ENCODE measurements at regions not wholly inside any gene's neighbourhood (a gene's known extent, or its start where the extent isn't known, plus 50 kb on each side); places are given as distances from the start of the nearest gene placed in this dataset.

DNA sequence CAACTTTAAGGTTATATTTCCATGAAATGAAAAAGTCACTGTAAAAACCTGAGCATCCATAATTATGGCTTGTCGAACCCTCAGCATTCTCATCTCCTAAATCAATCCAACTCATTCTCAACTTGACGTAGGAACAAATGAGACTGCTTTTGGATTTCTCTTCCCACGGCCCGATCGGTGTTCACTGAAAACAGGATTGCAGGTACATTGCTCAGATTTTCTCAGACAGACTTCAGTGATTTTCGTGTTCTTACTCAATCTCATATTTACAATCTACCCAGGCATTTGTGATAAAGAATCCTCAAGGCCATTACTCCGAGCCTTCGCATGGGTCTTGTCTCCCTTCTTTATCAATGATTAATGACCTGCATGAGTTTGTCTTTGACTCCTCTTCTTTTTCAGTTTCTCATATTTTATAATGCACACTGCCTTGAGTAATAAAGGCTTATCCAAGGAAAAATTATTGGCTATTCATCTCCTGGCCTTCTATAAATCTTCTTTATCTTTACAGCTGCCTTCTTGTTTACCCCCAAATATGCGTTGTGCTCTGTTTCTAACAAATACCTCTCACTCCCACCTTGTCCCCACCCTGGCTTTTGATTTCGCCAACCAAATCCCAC is 90.4 kb upstream of the MYO3A start:
- Histone ChIP-seq H2BK120ac (replicated peaks; ENCODE audit: low read depth, low read length) (no peak overlapping the region), H3K79me1 (ENCODE audit: low read depth, low read length) (no peaks in the 10 kb centered on the region), H3K23me2 (ENCODE audit: low read depth, low read length) (no peaks in the 10 kb centered on the region; the same call in 1 of the 2 replicates), H3K23ac (ENCODE audit: insufficient read length) (no peak overlapping the region), H4K5ac (ENCODE audit: insufficient read length, low read depth, low read length) (no peak overlapping the region), H4K8ac (ENCODE audit: extremely low read depth, insufficient read depth, low read length) (no peak overlapping the region), H2AFZ (ENCODE audit: low read length) (no peak overlapping the region), H4K91ac (replicated peaks; ENCODE audit: insufficient read length, low read length) (no peak overlapping the region), H3K9me3 (ENCODE audit: insufficient read depth in 2 of 2, low read depth in 1 of 2, low read length in 1 of 2) (no peaks in the 10 kb centered on the region), H4K20me1 (replicated peaks in 1 of 2; ENCODE audit: control insufficient read depth in 1 of 2, insufficient read depth in 2 of 2, low read length in 2 of 2) (no peaks in the 10 kb centered on the region), H3K79me2 (ENCODE audit: control insufficient read depth in 1 of 2, insufficient read depth in 2 of 2, low read length in 2 of 2) (no peaks in the 10 kb centered on the region), H3K27ac (ENCODE audit: low read depth, low read length) (no peak overlapping the region), H3K56ac (replicated peaks; ENCODE audit: insufficient read length, low read depth, low read length) (no peak overlapping the region), H3K4me3 (ENCODE audit: extremely low read depth in 1 of 4, insufficient read depth in 2 of 4, low read depth in 3 of 4, low read length in 4 of 4) (no peak overlapping the region), H3K4me1 (replicated peaks in 1 of 4; ENCODE audit: control insufficient read depth in 3 of 4, insufficient read depth in 4 of 4, low read length in 3 of 4) (no peaks in the 10 kb centered on the region), H3K36me3 (ENCODE audit: control insufficient read depth in 2 of 4, insufficient read depth in 4 of 4, low read length in 3 of 4) (no peaks in the 10 kb centered on the region), H2BK20ac (ENCODE audit: low read length) (no peak overlapping the region), H2BK5ac (ENCODE audit: low read depth, low read length) (no peak overlapping the region), H2BK12ac (ENCODE audit: low read depth, low read length) (no peak overlapping the region), H3K14ac (ENCODE audit: insufficient read length) (no peak overlapping the region), H3K9ac (replicated peaks in 1 of 4; ENCODE audit: extremely low read depth in 1 of 4, low read depth in 3 of 4, low read length in 3 of 4) (no peak overlapping the region), H3K4ac (replicated peaks; ENCODE audit: insufficient read length, low read depth, low read length) (no peak overlapping the region), H2AK5ac (ENCODE audit: low read depth, low read length) (no peak overlapping the region), H3K18ac (ENCODE audit: extremely low read depth, low read length) (no peak overlapping the region), H2BK15ac (ENCODE audit: low read length) (no peak overlapping the region), H3K4me2 (ENCODE audit: insufficient read depth in 1 of 2, low read depth in 2 of 2, low read length in 2 of 2) (no peak overlapping the region), H3K27me3 (replicated peaks in 1 of 4; ENCODE audit: control insufficient read depth in 3 of 4, extremely low read depth in 1 of 4, insufficient read depth in 3 of 4, low read length in 3 of 4) (no peaks in the 10 kb centered on the region)
- DNase-seq (ENCODE audit: low read depth in 1 of 2, low spot score in 2 of 2), result no peak
- POLR2A ChIA-PET (ENCODE audit: partially characterized antibody), result no interaction called here
- 89% methylated on average over 10 of the region's 10 CpGs; no CpG with 5 or more reads in 1 of the 2 experiments for WGBS, 2 experiments (ENCODE audit: extremely low coverage in 1 of 2, insufficient coverage in 1 of 2, insufficient read length in 1 of 2, insufficient replicate concordance in 2 of 2, low coverage in 1 of 2, low lambda C conversion rate in 2 of 2, missing lambda C conversion rate in 1 of 2)
- FAIRE-seq, result no peak
- CTCF ChIA-PET (ENCODE audit: partially characterized antibody), result interaction anchor here (1.0 to 1.8 kb wide), 2 partner anchors 30 to 32 kb away, joined by 4 to 5 read pairs; no protein-coding TSS in a partner anchor
- TF ChIP-seq SIX5 (IDR thresholded peaks at IDR 0.05; ENCODE audit: low read depth, low read length) (no peak), RFX5 (IDR thresholded peaks at IDR 0.05; ENCODE audit: borderline replicate concordance, low read depth, low read length) (no peak), TAF7 (optimal IDR thresholded peaks at IDR 0.05; ENCODE audit: borderline replicate concordance, low read depth, low read length) (no peak), CTBP2 (IDR thresholded peaks at IDR 0.05; ENCODE audit: borderline replicate concordance, insufficient read depth, insufficient read length, low read length) (no peak), CEBPB (IDR thresholded peaks at IDR 0.05; ENCODE audit: low read depth, low read length) (no peak), CHD1 (IDR thresholded peaks at IDR 0.05; ENCODE audit: low read depth, low read length) (no peak), POLR2A (IDR thresholded peaks at IDR 0.05; ENCODE audit: control extremely low read depth in 1 of 2, low read depth in 2 of 2, low read length in 2 of 2) (no peak), POLR2AphosphoS5 (IDR thresholded peaks at IDR 0.05; ENCODE audit: low read depth, low read length) (no peak), RBBP5 (IDR thresholded peaks at IDR 0.05; ENCODE audit: borderline replicate concordance, low read depth, low read length) (no peak), PHF8 (conservative IDR thresholded peaks at IDR 0.05; ENCODE audit: low read depth, low read length) (no peak), ASH2L (IDR thresholded peaks at IDR 0.05; ENCODE audit: low read length) (no peak), NANOG (IDR thresholded peaks at IDR 0.05; ENCODE audit: insufficient read depth, low read depth, low read length, poor library complexity, severe bottlenecking) (no peak), BCL11A (IDR thresholded peaks at IDR 0.05; ENCODE audit: low read depth in 2 of 2, low read length in 2 of 2) (no peak), RAD21 (IDR thresholded peaks at IDR 0.05 in 1 of 2, conservative IDR thresholded peaks at IDR 0.05 in 1 of 2; ENCODE audit: low read depth in 2 of 2, low read length in 2 of 2) (no peak)
